GM23248 (cell line): ENCODE measurements at regions not wholly inside any gene's neighbourhood (a gene's known extent, or its start where the extent isn't known, plus 50 kb on each side); places are given as distances from the start of the nearest gene placed in this dataset.

Source experiments
- DNase-seq: peaks from one replicate; pipeline ENCODE4 v3.0.0-alpha.2; 2015
- H2AFZ ChIP-seq: fragments of 200-600 bp; sonication (generic); 2 replicates; pipeline ENCODE4 v1.6.1; 2016; ENCODE audit warnings: antibody characterized with exemption
- H3F3A ChIP-seq: fragments of 200-600 bp; sonication (generic); 2 replicates; pipeline ENCODE4 v1.6.1; 2016; ENCODE audit warnings: mild to moderate bottlenecking, antibody characterized with exemption, mixed run types; ENCODE audit not compliant: insufficient read depth
- H3K27ac ChIP-seq: fragments of 200-600 bp; sonication (generic); 2 replicates; pipeline ENCODE4 v1.5.1; 2016; ENCODE audit warnings: mild to moderate bottlenecking
- H3K27me3 ChIP-seq: fragments of 200-600 bp; sonication (generic); replicated peaks from 2 replicates; pipeline ENCODE4 v1.6.1; 2016; ENCODE audit warnings: mild to moderate bottlenecking; ENCODE audit not compliant: insufficient read depth
- H3K36me3 ChIP-seq: fragments of 200-600 bp; sonication (generic); 2 replicates; pipeline ENCODE4 v1.6.1; 2016; ENCODE audit warnings: low read depth, mild to moderate bottlenecking
- H3K4me1 ChIP-seq: fragments of 200-600 bp; sonication (generic); 2 replicates; pipeline ENCODE4 v1.6.1; 2016; ENCODE audit warnings: mild to moderate bottlenecking; ENCODE audit not compliant: insufficient read depth
- H3K4me2 ChIP-seq: fragments of 200-600 bp; sonication (generic); one replicate; pipeline ENCODE4 v1.6.1; 2016; ENCODE audit warnings: mild to moderate bottlenecking; ENCODE audit not compliant: unreplicated experiment
- H3K4me3 ChIP-seq: fragments of 200-600 bp; sonication (generic); 2 replicates; pipeline ENCODE4 v1.5.1; 2016; ENCODE audit warnings: mild to moderate bottlenecking
- H3K79me2 ChIP-seq: fragments of 200-600 bp; sonication (generic); 2 replicates; pipeline ENCODE4 v1.6.1; 2016; ENCODE audit warnings: mild to moderate bottlenecking; ENCODE audit not compliant: insufficient read depth
- H3K9ac ChIP-seq: fragments of 200-600 bp; sonication (generic); 2 replicates; pipeline ENCODE4 v1.6.1; 2016; ENCODE audit warnings: mild to moderate bottlenecking
- H3K9me2 ChIP-seq: fragments of 200-600 bp; sonication (generic); 2 replicates; pipeline ENCODE4 v1.6.1; 2016; ENCODE audit warnings: mixed run types, mild to moderate bottlenecking, moderate library complexity; ENCODE audit not compliant: insufficient read depth
- H3K9me3 ChIP-seq: fragments of 200-600 bp; sonication (generic); one replicate; pipeline ENCODE4 v1.6.1; 2017; ENCODE audit warnings: low read depth
- H4K20me1 ChIP-seq: fragments of 200-600 bp; sonication (generic); 2 replicates; pipeline ENCODE4 v1.6.0; 2016; ENCODE audit not compliant: insufficient read depth
- EZH2 ChIP-seq: fragments of 200-600 bp; sonication (generic); IDR thresholded peaks from 2 replicates; pipeline ENCODE4 v1.6.1; 2018; ENCODE audit warnings: antibody characterized with exemption, mild to moderate bottlenecking; ENCODE audit not compliant: insufficient read depth, poor library complexity, severe bottlenecking
- EZH2phosphoT487 ChIP-seq: fragments of 200-600 bp; sonication (generic); IDR thresholded peaks from 2 replicates; pipeline ENCODE4 v1.6.1; 2018; ENCODE audit warnings: antibody characterized with exemption, moderate library complexity, mild to moderate bottlenecking, low read depth; ENCODE audit not compliant: insufficient read depth
- WGBS, 2 experiments: methylation state at CpG; one replicate each; pipeline ENCODE4 v1.1.6; 2015 to 2017; ENCODE audit warnings: low lambda C conversion rate in 2 of 2, low coverage in 1 of 2; ENCODE audit errors: missing lambda C conversion rate in 2 of 2; 5-methylcytosine and 5-hydroxymethylcytosine counted together
- in situ Hi-C: fragments of 300-500 bp; cut with MboI; formaldehyde crosslinking; loops from 2 replicates; pipeline ENCODE4 v1.15.0; 2020

GRCh38 chr18:35778850-35779627 is 193.4 kb upstream of the RMP24 start:
- DNase-seq, result no peak
- Histone ChIP-seq H3K9me2 (no peaks in the 10 kb centered on the region), H3K9ac (no peak overlapping the region), H3K36me3 (no peaks in the 10 kb centered on the region), H3F3A (no peaks in the 10 kb centered on the region), H3K4me1 (no peaks in the 10 kb centered on the region), H3K4me3 (no peak overlapping the region), H3K9me3 (no peaks in the 10 kb centered on the region), H3K27me3 (no peaks in the 10 kb centered on the region), H4K20me1 (no peaks in the 10 kb centered on the region), H2AFZ (no peak overlapping the region), H3K4me2 (no peak overlapping the region), H3K79me2 (no peaks in the 10 kb centered on the region), H3K27ac (no peak overlapping the region)
- no peak for TF ChIP-seq EZH2phosphoT487
- in situ Hi-C loops, result loop anchor here (25.0 kb wide), 1 partner anchor 108 kb away; no protein-coding TSS in a partner anchor
- WGBS, 2 experiments, result 11 to 12% methylated on average over 4 of the region's 4 CpGs

- in situ Hi-C loops, result loop anchor here (25.0 kb wide), 1 partner anchor 106 kb away; no protein-coding TSS in a partner anchor
- H3K9me3 ChIP-seq, result no peaks in the 10 kb centered on the region
- no peaks in the 10 kb centered on the region for H3K9me2 ChIP-seq
- no peak overlapping the region for H3K27ac ChIP-seq
- no peaks in the 10 kb centered on the region for H3K27me3 ChIP-seq
- H3K9ac ChIP-seq, result no peak overlapping the region
- no peak overlapping the region for H2AFZ ChIP-seq
- H4K20me1 ChIP-seq, result no peaks in the 10 kb centered on the region
- no peak overlapping the region for H3K4me3 ChIP-seq
- H3K79me2 ChIP-seq, result no peaks in the 10 kb centered on the region
- no peaks in the 10 kb centered on the region for H3K4me1 ChIP-seq
- 63% methylated on average over 5 of the region's 5 CpGs for WGBS, 2 experiments
- DNase-seq, result no peak
- no peaks in the 10 kb centered on the region for H3K36me3 ChIP-seq
- no peak overlapping the region for H3K4me2 ChIP-seq
- H3F3A ChIP-seq, result no peaks in the 10 kb centered on the region
- no peak for TF ChIP-seq EZH2phosphoT487
- no peak for TF ChIP-seq EZH2
Observed at GRCh38 chr18:35780937-35781336, 191.5 kb upstream of the RMP24 start.

- no peaks in the 10 kb centered on the region for H3K4me1 ChIP-seq
- no peaks in the 10 kb centered on the region for H3K79me2 ChIP-seq
- no peak overlapping the region for H2AFZ ChIP-seq
- H3K9me2 ChIP-seq, result no peaks in the 10 kb centered on the region
- DNase-seq, result no peak
- TF ChIP-seq EZH2phosphoT487, result no peak
- no peak for TF ChIP-seq EZH2
- no peaks in the 10 kb centered on the region for H4K20me1 ChIP-seq
- no peak overlapping the region for H3K9ac ChIP-seq
- WGBS, 2 experiments, result 50 to 56% methylated on average over 3 of the region's 3 CpGs
- no peak overlapping the region for H3K27ac ChIP-seq
- H3K27me3 ChIP-seq, result no peaks in the 10 kb centered on the region
- no peaks in the 10 kb centered on the region for H3K36me3 ChIP-seq
- no peaks in the 10 kb centered on the region for H3F3A ChIP-seq
- no peak overlapping the region for H3K4me2 ChIP-seq
- in situ Hi-C loops, result loop anchor here (25.0 kb wide), 1 partner anchor 104 kb away; no protein-coding TSS in a partner anchor
- H3K4me3 ChIP-seq, result no peak overlapping the region
- no peaks in the 10 kb centered on the region for H3K9me3 ChIP-seq
Observed at GRCh38 chr18:35782926-35783325, 189.6 kb upstream of the RMP24 start.

- H2AFZ ChIP-seq, result no peak overlapping the region
- no peaks in the 10 kb centered on the region for H3K9me2 ChIP-seq
- no peaks in the 10 kb centered on the region for H4K20me1 ChIP-seq
- H3K9ac ChIP-seq, result no peak overlapping the region
- DNase-seq, result no peak
- H3K27me3 ChIP-seq, result no peaks in the 10 kb centered on the region
- H3K4me1 ChIP-seq, result no peaks in the 10 kb centered on the region
- no peak overlapping the region for H3K27ac ChIP-seq
- no peaks in the 10 kb centered on the region for H3K9me3 ChIP-seq
- H3K4me2 ChIP-seq, result no peak overlapping the region
- H3K79me2 ChIP-seq, result no peaks in the 10 kb centered on the region
- no peak for TF ChIP-seq EZH2
- TF ChIP-seq EZH2phosphoT487, result no peak
- in situ Hi-C loops, result loop anchor here (25.0 kb wide), 1 partner anchor 101 kb away; no protein-coding TSS in a partner anchor
- H3F3A ChIP-seq, result no peaks in the 10 kb centered on the region
- H3K36me3 ChIP-seq, result no peaks in the 10 kb centered on the region
- 52 to 64% methylated on average over 3 of the region's 3 CpGs for WGBS, 2 experiments
- no peak overlapping the region for H3K4me3 ChIP-seq
Observed at GRCh38 chr18:35786365-35787042, 186.0 kb upstream of the RMP24 start.
